Limb (tissue), 2 donors: ENCODE measurements at regions not wholly inside any gene's neighbourhood (a gene's known extent, or its start where the extent isn't known, plus 50 kb on each side); places are given as distances from the start of the nearest gene placed in this dataset.

Experiments used
- DNase-seq, 2 donors: peaks; one replicate each; pipeline ENCODE4 v3.0.0-alpha.2; 2016; ENCODE audit errors: extremely low spot score in 2 of 2

DNA sequence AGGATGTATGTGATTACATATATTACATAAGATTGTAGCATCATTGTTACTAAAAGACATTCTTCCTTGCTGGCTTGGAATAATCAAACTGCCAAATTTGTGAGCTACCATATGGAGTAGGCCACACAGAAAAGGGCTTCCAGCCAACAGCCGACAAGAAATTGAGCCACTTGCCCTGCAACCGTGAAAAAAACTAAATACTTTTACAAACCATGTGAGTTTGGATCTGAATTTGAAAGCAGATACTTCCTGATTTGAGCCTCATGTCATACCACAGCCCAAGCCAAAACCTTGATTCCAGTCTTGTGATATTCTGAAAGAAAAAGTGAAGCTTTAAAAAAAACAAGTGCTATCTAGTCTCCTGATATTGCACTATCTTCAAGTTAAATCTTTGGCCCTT, 55.6 kb upstream of the PRMT6 start:
- DNase-seq: no peak

DNA sequence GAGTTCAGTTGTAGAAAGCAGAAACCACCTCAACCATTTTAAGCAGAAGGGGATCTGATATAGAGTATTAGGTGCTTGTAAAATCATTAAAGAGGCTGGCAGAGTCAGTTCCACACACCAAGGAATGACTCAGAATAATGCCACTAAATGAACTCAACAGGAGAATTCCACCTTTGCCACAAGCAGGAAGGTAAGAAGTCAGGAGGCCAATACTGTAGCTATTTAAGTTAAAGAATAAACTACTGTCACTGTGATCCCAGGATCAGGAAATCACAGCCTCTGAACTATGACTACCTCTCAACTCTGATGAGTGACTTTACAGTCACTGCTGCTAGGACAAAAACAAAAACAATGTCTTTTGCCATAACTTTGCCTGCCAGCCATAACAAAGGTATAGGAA, 52.5 kb upstream of the PRMT6 start:
- DNase-seq: no peak

DNA sequence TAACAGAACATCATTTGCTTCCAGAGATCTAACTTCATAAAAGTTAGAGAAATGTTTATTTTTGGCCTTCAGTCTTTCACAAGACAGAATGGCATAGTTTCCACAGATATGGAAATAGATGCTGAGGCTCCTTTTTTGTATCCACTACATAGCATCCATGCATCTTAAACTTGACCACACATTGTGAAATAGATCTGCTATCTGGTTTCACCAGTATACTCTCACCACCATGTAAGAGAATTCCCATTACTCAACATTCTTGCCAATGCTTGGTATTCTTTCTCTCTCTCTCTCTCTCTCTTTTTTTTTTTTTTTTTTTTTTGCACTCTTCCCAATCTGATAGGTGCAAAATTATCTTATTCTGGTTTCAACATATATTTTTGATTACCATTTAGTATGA, 52.1 kb upstream of the PRMT6 start:
- no peak for DNase-seq
